ENCODE measurements at regions not wholly inside any gene's neighbourhood (a gene's known extent, or its start where the extent isn't known, plus 50 kb on each side); places are given as distances from the start of the nearest gene placed in this dataset.
"Not testable (repeated sequence)": the region's sequence is repeated elsewhere in the genome, so short reads cannot be mapped to it uniquely, and the experiment has no call there.

GRCh38 chr1:188669728-188670382, 1807.8 kb downstream of the BRINP3 start:
- no peak for DNase-seq

GRCh38 chr1:188670837-188671236, 1806.8 kb downstream of the BRINP3 start:
- no peak for DNase-seq

- no peak for DNase-seq
Observed at GRCh38 chr1:188672153-188672552, 1805.5 kb downstream of the BRINP3 start.

GRCh38 chr1:188689542-188689941, 1788.1 kb downstream of the BRINP3 start:
- DNase-seq: no peak

- no peak for DNase-seq
Observed at GRCh38 chr1:188700116-188700515, 1777.5 kb downstream of the BRINP3 start.

GRCh38 chr1:188706742-188707141, 1770.9 kb downstream of the BRINP3 start:
- DNase-seq: no peak

GRCh38 chr1:188708795-188709535, 1768.7 kb downstream of the BRINP3 start:
- no peak for DNase-seq

GRCh38 chr1:188715566-188715965, 1762.1 kb downstream of the BRINP3 start:
- no peak for DNase-seq

GRCh38 chr1:188719735-188720134, 1757.9 kb downstream of the BRINP3 start:
- no peak for DNase-seq

- DNase-seq: no peak
Observed at GRCh38 chr1:188723332-188724020, 1754.2 kb downstream of the BRINP3 start.

GRCh38 chr1:188729039-188729438, 1748.6 kb downstream of the BRINP3 start:
- DNase-seq: no peak

GRCh38 chr1:188735567-188735966, 1742.1 kb downstream of the BRINP3 start:
- no peak for DNase-seq

GRCh38 chr1:188749275-188749674, 1728.4 kb downstream of the BRINP3 start:
- DNase-seq: not testable (repeated sequence)

- not testable (repeated sequence) for DNase-seq
Observed at GRCh38 chr1:188752027-188752426, 1725.6 kb downstream of the BRINP3 start.

GRCh38 chr1:188757747-188758146, 1719.9 kb downstream of the BRINP3 start:
- not testable (repeated sequence) for DNase-seq

- DNase-seq: no peak
Observed at GRCh38 chr1:188761226-188761625, 1716.4 kb downstream of the BRINP3 start.

- no peak for DNase-seq
Observed at GRCh38 chr1:188762166-188762743, 1715.4 kb downstream of the BRINP3 start.

- DNase-seq: no peak
Observed at GRCh38 chr1:188763541-188763940, 1714.1 kb downstream of the BRINP3 start.

- DNase-seq: no peak
Observed at GRCh38 chr1:188769181-188769580, 1708.5 kb downstream of the BRINP3 start.

- DNase-seq: no peak
Observed at GRCh38 chr1:188769936-188770335, 1707.7 kb downstream of the BRINP3 start.

- DNase-seq: no peak
Observed at GRCh38 chr1:188778578-188778977, 1699.1 kb downstream of the BRINP3 start.

GRCh38 chr1:188782220-188782841, 1695.3 kb downstream of the BRINP3 start:
- no peak for DNase-seq

GRCh38 chr1:188794969-188795368, 1682.7 kb downstream of the BRINP3 start:
- no peak for DNase-seq

Measured in activated CD4-positive, CD25-positive, alpha-beta regulatory T cell treated with anti-CD3 and anti-CD28 coated beads, Interleukin-2, amount 50 U/mL, for 72 hours (primary cell).